ENCODE measurements at regions not wholly inside any gene's neighbourhood (a gene's known extent, or its start where the extent isn't known, plus 50 kb on each side); places are given as distances from the start of the nearest gene placed in this dataset.

- no peak overlapping the region for H2AFZ ChIP-seq (ENCODE audit: low read depth, low read length)
- H3K27ac ChIP-seq (ENCODE audit: extremely low read depth, low read depth, low read length): no peak overlapping the region
- TF ChIP-seq VEZF1 (CRISPR knock-in tag; IDR thresholded peaks at IDR 0.05) (no peak), SMARCE1 (IDR thresholded peaks at IDR 0.05) (no peak), TGIF2 (CRISPR knock-in tag; IDR thresholded peaks at IDR 0.05) (no peak), CBX5 (IDR thresholded peaks at IDR 0.05; ENCODE audit: borderline replicate concordance, low read depth) (no peak), ILK (tag; IDR thresholded peaks at IDR 0.05; ENCODE audit: borderline replicate concordance, low read depth) (no peak), PHF8 (IDR thresholded peaks at IDR 0.05; ENCODE audit: borderline replicate concordance, low read length) (no peak), PTRF (tag; IDR thresholded peaks at IDR 0.05) (no peak), SMAD1 (IDR thresholded peaks at IDR 0.05; ENCODE audit: low read depth, low read length, partially characterized antibody) (no peak), CBX1 (IDR thresholded peaks at IDR 0.05; ENCODE audit: low read depth) (no peak), ZMIZ1 (IDR thresholded peaks at IDR 0.05; ENCODE audit: low read depth in 2 of 2, low read length in 2 of 2) (no peak), ARID2 (IDR thresholded peaks at IDR 0.05) (no peak), ELF1 (tag; IDR thresholded peaks at IDR 0.05) (no peak), ZSCAN29 (IDR thresholded peaks at IDR 0.05) (no peak)
- DNase-seq (ENCODE audit: extremely low read depth in 1 of 4, low spot score in 3 of 4) (no peak), FAIRE-seq (no peak), ATAC-seq (no peak)
- no peaks in the 10 kb centered on the region for H3K79me2 ChIP-seq (ENCODE audit: control insufficient read depth, insufficient read depth, low read length)
- no peaks in the 10 kb centered on the region for H3K9me1 ChIP-seq (ENCODE audit: control insufficient read depth, insufficient read depth, low read length)
- no peak overlapping the region for H3K4me3 ChIP-seq
- in situ Hi-C loops (cut with MboI) (no loop called here), intact Hi-C loops (cut with micrococcal nuclease) (no loop called here)
- POLR2A ChIA-PET: no interaction called here
- WGBS (ENCODE audit: insufficient coverage, low coverage, missing lambda C conversion rate): 9% methylated on average over 5 of the region's 5 CpGs
- no TSS peak for BruUV-seq (replicated peaks)
- peaks cover 8% of the 10 kb centered on the region in 2 experiments; a peak in 3 of 5 replicates for H3K27me3 ChIP-seq (ENCODE audit: control insufficient read depth in 2 of 2, insufficient read depth in 2 of 2, low read length in 2 of 2)
- no peaks in the 10 kb centered on the region for H3K4me1 ChIP-seq (replicated peaks in 1 of 2; ENCODE audit: control insufficient read depth in 2 of 2, insufficient read depth in 2 of 2, low read length in 2 of 2)
- no peaks in the 10 kb centered on the region for H3K36me3 ChIP-seq (ENCODE audit: control insufficient read depth, insufficient read depth, low read length)
- CTCF ChIA-PET (ENCODE audit: low intra/inter-chr PET ratio): no interaction called here
- H3K9me3 ChIP-seq (replicated peaks; ENCODE audit: control insufficient read depth, insufficient read depth, low read depth, low read length): no peaks in the 10 kb centered on the region
- H4K20me1 ChIP-seq (replicated peaks; ENCODE audit: control insufficient read depth, insufficient read depth, low read length): no peaks in the 10 kb centered on the region
- H3K4me2 ChIP-seq (ENCODE audit: insufficient read depth, low read length): no peak overlapping the region
- no peak overlapping the region for H3K9ac ChIP-seq (ENCODE audit: insufficient read depth in 1 of 2, low read depth in 2 of 2, low read length in 2 of 2)
Measured at GRCh38 chr12:24297516-24297915, 348.0 kb upstream of the SOX5 start.
